Ectodermal cell (in vitro differentiated cells): ENCODE measurements at regions not wholly inside any gene's neighbourhood (a gene's known extent, or its start where the extent isn't known, plus 50 kb on each side); places are given as distances from the start of the nearest gene placed in this dataset.

Experiments
- H3K27ac ChIP-seq: 2 replicates; pipeline ENCODE4 v1.7.0; 2013; ENCODE audit warnings: mild to moderate bottlenecking, low read depth, low read length; ENCODE audit not compliant: insufficient read depth, poor library complexity, severe bottlenecking
- H3K27me3 ChIP-seq: 2 replicates; pipeline ENCODE4 v1.7.0; 2013; ENCODE audit warnings: mild to moderate bottlenecking, low read length; ENCODE audit not compliant: insufficient read depth, control insufficient read depth, poor library complexity, severe bottlenecking
- H3K36me3 ChIP-seq: one replicate; pipeline ENCODE4 v1.7.0; 2013; ENCODE audit warnings: low read length; ENCODE audit not compliant: control insufficient read depth, insufficient read depth
- H3K4me1 ChIP-seq: one replicate; pipeline ENCODE4 v1.7.0; 2013; ENCODE audit warnings: low read length; ENCODE audit not compliant: control insufficient read depth, insufficient read depth
- H3K4me3 ChIP-seq: 2 replicates; pipeline ENCODE4 v1.7.0; 2013; ENCODE audit warnings: low read depth, low read length, control low read depth; ENCODE audit not compliant: insufficient read depth
- H3K9me3 ChIP-seq: 2 replicates; pipeline ENCODE4 v1.7.0; 2013; ENCODE audit warnings: mild to moderate bottlenecking, low read length, moderate library complexity; ENCODE audit not compliant: control insufficient read depth
- WGBS, 2 experiments: methylation state at CpG; one replicate each; pipeline ENCODE4 v1.1.7; 2013; ENCODE audit warnings: missing lambda C conversion rate in 2 of 2; 5-methylcytosine and 5-hydroxymethylcytosine counted together

DNA sequence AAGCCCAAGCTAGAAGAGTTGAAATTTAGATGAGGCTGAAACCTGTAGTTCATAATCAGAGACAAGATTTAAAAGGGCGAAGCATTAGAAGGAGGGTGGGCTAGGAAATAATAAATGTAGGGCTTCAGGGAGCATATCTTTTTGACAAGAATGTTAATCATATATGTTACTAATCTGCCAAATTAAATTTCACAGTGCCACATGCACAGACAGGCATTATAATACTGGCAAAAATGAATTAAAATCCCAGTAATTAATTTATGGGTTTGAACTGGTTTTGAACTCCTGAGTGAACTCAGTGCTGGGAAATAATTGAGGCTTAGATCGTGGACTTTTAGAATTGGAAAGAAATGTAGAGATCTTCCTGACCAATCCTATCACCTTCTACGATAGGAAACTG lies 383.5 kb upstream of the IL12A start:
- H3K4me3 ChIP-seq, result no peak overlapping the region
- 78 to 94% methylated on average over 3 of the region's 3 CpGs for WGBS, 2 experiments
- no peaks in the 10 kb centered on the region for H3K27me3 ChIP-seq
- no peaks in the 10 kb centered on the region for H3K36me3 ChIP-seq
- no peaks in the 10 kb centered on the region for H3K9me3 ChIP-seq
- H3K27ac ChIP-seq, result no peak overlapping the region
- no peaks in the 10 kb centered on the region for H3K4me1 ChIP-seq

DNA sequence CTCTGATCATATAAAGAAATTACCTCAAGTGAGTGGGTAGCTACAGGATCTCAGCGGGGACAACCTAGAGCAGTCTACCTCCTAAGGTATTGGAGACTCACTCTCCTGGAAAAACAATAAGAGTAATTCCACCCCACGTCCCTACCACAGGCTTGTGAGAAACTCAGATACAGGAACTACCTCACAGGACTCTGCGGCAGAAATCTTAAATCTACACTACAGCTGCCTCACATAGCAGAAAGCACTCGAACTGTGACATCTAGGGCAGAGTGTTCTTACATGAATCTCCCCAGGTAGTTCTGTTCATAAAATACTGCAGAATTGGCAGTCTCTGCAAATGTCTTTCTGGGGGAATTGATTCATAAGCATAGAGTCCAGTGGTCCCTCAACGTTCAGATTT lies 382.9 kb upstream of the IL12A start:
- H3K4me3 ChIP-seq, result no peak overlapping the region
- no peaks in the 10 kb centered on the region for H3K27me3 ChIP-seq
- 88% methylated on average over 5 of the region's 5 CpGs for whole genome bisulfite sequencing, 2 experiments
- H3K9me3 ChIP-seq, result no peaks in the 10 kb centered on the region
- no peaks in the 10 kb centered on the region for H3K36me3 ChIP-seq
- H3K4me1 ChIP-seq, result no peaks in the 10 kb centered on the region
- H3K27ac ChIP-seq, result no peak overlapping the region

DNA sequence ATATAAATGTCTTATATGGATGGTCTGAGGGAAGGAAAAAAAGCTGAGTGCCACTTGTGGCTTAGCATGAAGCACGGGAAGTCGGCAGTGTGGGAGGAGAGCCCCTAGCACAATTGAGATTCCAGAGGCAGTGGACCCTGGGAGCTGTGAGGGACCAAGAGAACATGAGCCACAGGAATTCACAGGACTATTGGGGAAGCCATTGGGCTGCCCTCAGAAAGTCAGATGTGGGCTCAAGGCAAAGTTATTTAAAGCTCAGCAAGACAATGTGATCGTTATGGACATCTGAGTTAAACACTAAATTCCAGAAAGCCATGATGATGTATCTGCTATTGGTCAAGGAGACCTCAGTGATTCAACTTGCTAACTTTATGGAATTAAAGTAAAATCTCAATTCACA lies 380.8 kb upstream of the IL12A start:
- Histone ChIP-seq H3K36me3 (no peaks in the 10 kb centered on the region), H3K4me3 (no peak overlapping the region), H3K27me3 (no peaks in the 10 kb centered on the region), H3K4me1 (no peaks in the 10 kb centered on the region), H3K27ac (no peak overlapping the region), H3K9me3 (no peaks in the 10 kb centered on the region)
- 89 to 95% methylated on average over 3 of the region's 3 CpGs for WGBS, 2 experiments

DNA sequence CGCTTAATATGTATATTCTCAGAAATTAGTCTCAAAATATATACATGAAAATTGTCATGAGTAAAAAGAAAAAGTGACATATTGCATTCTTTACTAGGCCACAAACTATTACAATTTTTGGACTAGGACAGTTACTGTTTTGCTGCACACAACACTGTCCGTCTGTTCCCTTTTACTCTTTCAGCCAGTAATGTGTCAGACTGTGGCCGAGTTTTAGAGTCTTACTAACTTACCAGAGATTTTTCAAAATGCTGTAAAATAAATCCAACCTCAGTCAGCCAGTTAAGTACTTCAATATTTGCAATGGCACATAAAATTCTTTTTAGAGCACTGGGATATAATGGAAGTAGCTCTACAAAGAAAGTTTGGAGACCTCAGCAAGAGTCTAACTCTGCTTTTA lies 380.3 kb upstream of the IL12A start:
- H3K27ac ChIP-seq, result no peak overlapping the region
- H3K36me3 ChIP-seq, result no peaks in the 10 kb centered on the region
- H3K27me3 ChIP-seq, result no peaks in the 10 kb centered on the region
- no peaks in the 10 kb centered on the region for H3K9me3 ChIP-seq
- 93 to 96% methylated on average over 2 to 3 of the region's 3 CpGs for whole genome bisulfite sequencing, 2 experiments
- no peak overlapping the region for H3K4me3 ChIP-seq
- no peaks in the 10 kb centered on the region for H3K4me1 ChIP-seq

- Histone ChIP-seq H3K9me3 (no peaks in the 10 kb centered on the region), H3K4me1 (no peaks in the 10 kb centered on the region), H3K4me3 (no peak overlapping the region), H3K36me3 (no peaks in the 10 kb centered on the region), H3K27ac (no peak overlapping the region), H3K27me3 (no peaks in the 10 kb centered on the region)
- WGBS, 2 experiments, result 93 to 98% methylated on average over 6 to 7 of the region's 7 CpGs
These were observed 379.0 kb upstream of the IL12A start for GRCh38 chr3:159609625-159610024.

GRCh38 chr3:159616234-159616825 lies 372.3 kb upstream of the IL12A start:
- Histone ChIP-seq H3K9me3 (no peaks in the 10 kb centered on the region), H3K4me3 (no peak overlapping the region), H3K4me1 (peaks cover 19% of the 10 kb centered on the region), H3K36me3 (no peaks in the 10 kb centered on the region), H3K27ac (no peak overlapping the region), H3K27me3 (no peaks in the 10 kb centered on the region)
- 71 to 73% methylated on average over 7 of the region's 7 CpGs for WGBS, 2 experiments

GRCh38 chr3:159619341-159619885 lies 369.2 kb upstream of the IL12A start:
- H3K36me3 ChIP-seq, result no peaks in the 10 kb centered on the region
- no peaks in the 10 kb centered on the region for H3K9me3 ChIP-seq
- peaks cover 19% of the 10 kb centered on the region for H3K4me1 ChIP-seq
- no peak overlapping the region for H3K4me3 ChIP-seq
- no peak overlapping the region for H3K27ac ChIP-seq
- no peaks in the 10 kb centered on the region for H3K27me3 ChIP-seq
- 28 to 31% methylated on average over 3 of the region's 3 CpGs for WGBS, 2 experiments

- Histone ChIP-seq H3K4me1 (peaks cover 19% of the 10 kb centered on the region), H3K27ac (no peak overlapping the region), H3K4me3 (no peak overlapping the region), H3K9me3 (no peaks in the 10 kb centered on the region), H3K36me3 (no peaks in the 10 kb centered on the region), H3K27me3 (no peaks in the 10 kb centered on the region)
- WGBS, 2 experiments, result 100% methylated on average over 1 of the region's 1 CpG
These were observed 368.4 kb upstream of the IL12A start for GRCh38 chr3:159620281-159620680.

- 92 to 94% methylated on average over 3 to 4 of the region's 4 CpGs for WGBS, 2 experiments
- no peaks in the 10 kb centered on the region for H3K27me3 ChIP-seq
- H3K9me3 ChIP-seq, result no peaks in the 10 kb centered on the region
- no peaks in the 10 kb centered on the region for H3K36me3 ChIP-seq
- H3K27ac ChIP-seq, result no peak overlapping the region
- peaks cover 19% of the 10 kb centered on the region for H3K4me1 ChIP-seq
- no peak overlapping the region for H3K4me3 ChIP-seq
These were observed 367.8 kb upstream of the IL12A start for GRCh38 chr3:159620873-159621272.

GRCh38 chr3:159624616-159625015 lies 364.0 kb upstream of the IL12A start:
- Histone ChIP-seq H3K36me3 (no peaks in the 10 kb centered on the region), H3K4me3 (no peak overlapping the region), H3K9me3 (no peaks in the 10 kb centered on the region), H3K27me3 (no peaks in the 10 kb centered on the region), H3K4me1 (peaks cover 4% of the 10 kb centered on the region), H3K27ac (no peak overlapping the region)
- WGBS, 2 experiments, result 90 to 92% methylated on average over 2 of the region's 2 CpGs

- Histone ChIP-seq H3K27me3 (no peaks in the 10 kb centered on the region), H3K36me3 (no peaks in the 10 kb centered on the region), H3K27ac (no peak overlapping the region), H3K4me3 (no peak overlapping the region), H3K4me1 (no peaks in the 10 kb centered on the region), H3K9me3 (no peaks in the 10 kb centered on the region)
- 91 to 94% methylated on average over 4 of the region's 4 CpGs for WGBS, 2 experiments
These were observed 363.0 kb upstream of the IL12A start for GRCh38 chr3:159625594-159625993.
